ENCODE measurements at regions not wholly inside any gene's neighbourhood (a gene's known extent, or its start where the extent isn't known, plus 50 kb on each side); places are given as distances from the start of the nearest gene placed in this dataset.
A peak's percentile ranks its signal among the peaks of the same experiment; 100 is the strongest.
"Not testable (repeated sequence)": the region's sequence is repeated elsewhere in the genome, so short reads cannot be mapped to it uniquely, and the experiment has no call there.

DNA sequence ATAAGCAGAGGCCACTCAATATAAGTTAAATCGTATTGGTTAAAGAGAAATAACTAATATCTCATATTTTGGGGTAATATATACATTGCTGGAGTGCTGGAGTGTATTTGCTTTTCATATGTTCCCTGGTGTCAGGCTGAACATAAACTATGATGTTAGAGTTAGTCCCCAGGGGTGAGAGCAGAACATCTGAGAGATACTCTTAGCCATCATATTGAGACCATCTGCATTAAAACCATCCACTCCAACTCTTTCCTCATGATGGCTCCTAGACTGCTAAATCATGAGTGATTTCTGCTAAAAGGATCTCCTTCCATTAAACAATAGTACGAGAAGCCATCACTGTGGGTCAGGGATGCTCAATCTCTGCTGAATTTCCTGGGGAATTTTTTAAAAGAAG is 436.2 kb downstream of the DTWD2 start:
- peak; percentile 89 for DNase-seq

DNA sequence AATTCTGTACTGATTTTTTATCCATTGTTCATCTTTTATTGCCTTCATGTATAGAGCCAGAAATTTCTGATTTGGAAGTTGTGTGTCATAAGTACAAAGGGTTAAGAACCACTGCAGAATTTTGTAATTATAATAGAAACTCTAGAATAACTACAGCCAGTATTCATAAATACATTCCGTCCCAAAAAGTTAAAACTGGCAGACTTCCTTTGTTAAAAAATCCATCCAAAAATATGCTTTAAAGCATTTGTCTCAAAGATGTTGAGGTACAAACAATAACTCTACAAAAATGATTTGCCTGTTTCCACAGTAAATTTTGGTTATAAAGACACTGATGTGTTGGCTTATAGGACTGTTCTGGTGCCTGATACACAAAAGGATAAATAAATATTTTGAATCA is 436.6 kb downstream of the DTWD2 start:
- DNase-seq, result peak; percentile 89

DNA sequence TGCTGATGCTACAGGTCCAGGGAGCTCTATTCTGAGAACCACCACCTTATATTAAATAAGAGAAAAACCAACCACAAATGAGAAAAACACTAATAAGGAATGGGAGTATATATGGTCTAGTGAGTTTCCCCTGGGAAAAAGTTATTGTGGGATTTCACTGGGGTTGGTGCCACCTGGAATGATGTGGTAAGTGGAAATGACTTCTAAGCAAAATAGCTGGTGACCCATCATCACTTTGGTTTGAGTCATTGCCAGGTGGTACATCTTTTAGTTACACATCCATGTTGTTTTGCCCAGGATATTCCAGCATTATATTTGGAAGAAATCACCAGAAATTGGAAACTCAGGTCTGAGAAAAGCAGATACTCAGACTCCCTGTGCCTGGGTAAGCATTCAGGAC is 437.3 kb downstream of the DTWD2 start:
- no peak for DNase-seq

DNA sequence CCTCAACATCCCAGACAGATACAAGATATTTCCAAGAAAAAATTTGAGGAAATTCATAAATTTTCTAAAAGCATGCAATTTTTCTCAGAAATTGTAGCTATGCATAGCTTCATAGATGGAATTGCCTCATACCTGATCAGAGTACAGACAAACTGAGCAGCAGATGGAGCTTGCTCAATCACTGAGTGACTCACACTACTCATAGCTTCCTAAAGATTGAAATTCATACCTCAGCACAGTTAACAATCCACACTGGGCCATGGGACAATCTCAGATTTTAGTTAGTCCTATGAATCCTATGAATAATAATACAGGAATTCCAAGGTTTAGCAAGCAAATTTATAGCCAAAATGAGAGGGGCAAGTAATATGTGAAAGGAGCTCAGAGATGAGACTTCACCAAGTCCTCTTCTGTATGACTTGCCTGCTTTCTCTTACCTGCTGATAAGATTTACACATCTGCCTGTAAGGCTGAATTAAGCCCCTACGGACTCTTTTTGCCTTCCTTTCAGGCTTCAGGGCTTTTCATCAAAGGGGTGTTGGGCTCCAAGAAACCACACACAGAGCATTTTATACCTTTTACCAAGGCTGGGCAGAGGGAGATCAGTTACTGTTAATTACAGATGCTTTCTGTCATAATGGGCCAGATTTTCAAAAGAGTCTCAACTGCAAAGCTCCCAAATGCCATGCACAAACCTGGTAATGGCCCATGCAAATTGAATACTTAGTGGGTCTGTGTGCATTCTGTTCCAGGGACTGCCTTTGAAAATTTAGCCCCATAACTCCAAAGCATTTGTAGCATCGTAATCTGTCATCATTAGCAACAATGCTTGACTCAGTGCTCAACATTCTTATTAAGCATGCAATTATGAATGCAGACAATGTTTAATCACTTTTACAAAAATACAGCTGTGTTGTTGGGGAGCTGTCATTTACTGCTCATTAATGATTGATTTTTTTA is 439.3 kb downstream of the DTWD2 start:
- DNase-seq, result no peak

DNA sequence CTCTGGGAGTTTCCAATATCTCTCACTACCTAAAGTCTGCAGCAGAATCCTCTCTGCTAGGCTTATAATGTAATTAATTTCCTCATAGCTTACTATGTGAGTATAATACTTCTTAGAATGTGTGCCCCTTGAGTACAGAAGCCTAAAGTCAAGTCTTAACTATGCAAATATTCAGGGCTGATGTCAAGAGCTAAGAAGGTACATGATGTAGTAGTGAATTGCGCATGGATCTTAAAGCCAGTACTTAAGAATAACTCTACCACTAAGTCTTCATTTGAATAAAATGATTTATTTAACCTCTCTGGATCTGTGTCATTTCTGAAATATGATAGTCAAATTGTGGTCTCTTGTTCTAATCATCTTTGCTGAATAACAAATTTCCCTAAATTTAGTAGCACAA is 442.9 kb downstream of the DTWD2 start:
- DNase-seq, result no peak

DNA sequence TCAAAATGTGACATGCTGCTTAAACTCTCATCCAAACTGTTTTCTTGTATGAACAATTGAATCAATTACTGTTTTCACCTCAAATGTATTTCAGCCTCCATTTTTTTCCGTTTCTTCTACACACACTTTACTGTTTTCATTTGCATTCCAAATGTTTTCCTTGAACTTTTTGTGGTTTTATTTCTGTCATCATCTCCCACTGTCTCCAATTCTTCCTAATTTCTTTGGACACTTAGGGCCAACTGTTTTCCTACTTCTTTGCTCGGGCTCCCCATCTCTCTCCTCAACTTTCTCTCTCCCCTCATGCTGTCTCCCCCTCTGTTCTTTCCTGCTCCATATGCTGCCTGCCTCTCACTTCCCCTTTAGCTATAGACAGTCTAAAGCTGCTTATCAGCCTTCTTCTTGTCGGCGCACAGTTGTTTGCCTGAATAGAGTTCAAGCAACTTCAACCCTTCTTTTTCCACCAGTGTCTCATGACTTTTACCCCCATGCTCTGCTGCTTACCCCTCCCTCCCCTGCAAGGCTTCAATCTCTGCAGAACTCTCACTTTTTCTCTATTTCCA is 443.4 kb downstream of the DTWD2 start:
- DNase-seq, result no peak

DNA sequence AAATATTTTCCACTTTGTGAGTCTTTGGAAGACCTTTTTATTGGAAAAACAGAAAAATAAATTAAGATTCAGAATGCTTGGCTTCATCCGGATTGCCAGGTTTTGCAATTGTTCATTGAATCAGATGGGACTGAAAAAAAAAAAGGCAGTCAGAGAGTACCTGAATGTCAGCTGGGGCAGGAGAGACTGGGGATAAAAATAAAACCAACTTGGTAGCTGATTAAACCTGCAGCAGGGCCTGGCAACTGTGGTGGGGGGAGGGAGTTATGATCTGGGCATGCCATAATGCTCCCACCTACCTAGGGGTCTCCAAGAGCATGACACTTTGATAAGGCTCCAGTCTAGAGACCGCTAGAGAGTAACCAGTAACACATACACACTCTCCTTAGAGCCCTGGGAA is 454.4 kb downstream of the DTWD2 start:
- DNase-seq, result no peak

DNA sequence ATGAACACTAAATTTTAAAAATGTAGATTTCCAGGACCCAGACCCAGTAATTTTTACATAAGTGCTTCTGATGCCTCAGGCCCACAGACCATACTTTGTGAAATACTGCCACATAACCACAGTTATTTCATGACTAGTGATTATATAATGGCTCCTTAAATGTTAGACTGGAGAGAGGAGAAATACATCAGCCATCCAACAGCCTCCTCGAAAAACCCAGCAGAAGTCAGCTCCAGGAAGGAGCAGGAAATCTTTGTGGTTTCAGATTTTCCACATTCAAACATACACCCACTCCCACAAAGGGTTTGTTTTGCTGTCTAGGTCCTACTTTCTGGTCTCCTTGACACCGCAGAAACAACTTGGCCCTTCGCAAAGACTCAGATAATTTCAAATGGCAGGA is 455.2 kb downstream of the DTWD2 start:
- no peak for DNase-seq

DNA sequence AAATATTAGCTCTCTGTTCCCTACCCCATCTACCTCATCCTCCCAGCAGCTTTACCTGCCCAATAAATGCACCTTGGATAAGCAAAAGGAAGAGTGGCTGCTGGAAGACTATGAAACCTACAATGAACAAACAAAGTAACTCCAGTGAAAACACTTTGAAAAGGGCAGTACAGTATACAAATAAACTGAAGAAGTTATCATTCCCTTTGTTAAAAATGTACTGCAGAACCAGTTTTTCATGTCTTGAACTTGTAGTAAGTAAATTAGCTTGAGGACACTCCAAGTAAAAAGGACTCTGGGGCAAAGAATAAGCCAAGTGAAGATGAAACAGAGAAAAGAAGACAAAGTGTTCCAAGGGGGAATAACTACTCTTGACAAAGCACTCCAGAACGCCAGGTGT is 457.1 kb downstream of the DTWD2 start:
- DNase-seq, result no peak

DNA sequence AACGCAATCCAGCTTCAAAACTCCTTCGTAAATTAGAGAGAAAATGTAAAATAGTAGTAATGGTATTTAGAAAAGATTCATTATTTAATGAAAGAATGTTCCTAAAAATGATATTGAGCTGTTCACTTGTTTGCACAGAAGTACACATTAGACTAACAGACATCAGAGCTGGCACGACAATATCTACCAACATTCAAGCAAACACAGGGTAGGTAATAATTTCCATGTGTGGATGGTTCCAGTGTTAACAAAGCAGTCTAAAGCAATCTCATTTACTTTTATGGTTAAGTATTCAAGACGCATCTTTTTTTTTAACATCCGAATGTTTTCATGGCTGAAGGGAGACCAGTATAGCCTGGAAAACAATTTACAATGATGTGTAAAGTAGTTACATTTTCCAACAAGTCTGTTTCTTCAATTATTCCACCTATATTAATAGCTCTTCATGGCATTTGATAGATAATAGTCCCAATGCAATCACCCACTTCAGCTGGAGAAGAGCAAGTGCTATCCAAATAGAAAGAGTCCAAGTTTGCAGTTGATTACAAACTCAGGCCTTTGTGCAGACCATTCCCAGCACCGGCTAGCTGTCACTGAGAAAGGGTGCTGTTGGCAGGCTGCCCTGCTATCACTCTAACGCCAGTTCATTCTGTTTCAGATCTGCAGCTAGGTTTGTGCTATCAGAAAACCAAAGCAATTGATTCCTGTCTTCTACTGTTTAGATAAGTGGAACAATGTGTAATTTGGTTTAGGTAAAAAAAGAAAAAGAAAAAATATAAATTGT is 458.8 kb downstream of the DTWD2 start:
- no peak for DNase-seq

DNA sequence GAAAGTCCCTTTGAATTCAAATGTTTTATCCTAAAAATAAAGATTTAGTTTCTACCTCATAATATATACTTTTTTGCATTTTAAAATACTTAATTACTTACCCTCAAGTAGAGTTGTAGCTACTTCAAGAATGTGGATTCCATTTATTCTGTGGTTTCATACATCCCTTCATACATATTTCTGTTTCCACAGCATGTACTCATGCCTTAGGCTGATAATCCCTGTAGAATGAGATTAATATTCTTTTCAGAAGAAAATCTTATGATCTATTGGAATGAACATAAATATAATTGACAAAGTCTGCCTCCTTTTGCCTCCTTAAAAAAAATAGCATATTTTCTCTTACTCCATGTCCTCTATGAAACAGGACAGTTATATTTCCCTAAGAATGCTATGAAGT is 465.7 kb downstream of the DTWD2 start:
- DNase-seq, result no peak

DNA sequence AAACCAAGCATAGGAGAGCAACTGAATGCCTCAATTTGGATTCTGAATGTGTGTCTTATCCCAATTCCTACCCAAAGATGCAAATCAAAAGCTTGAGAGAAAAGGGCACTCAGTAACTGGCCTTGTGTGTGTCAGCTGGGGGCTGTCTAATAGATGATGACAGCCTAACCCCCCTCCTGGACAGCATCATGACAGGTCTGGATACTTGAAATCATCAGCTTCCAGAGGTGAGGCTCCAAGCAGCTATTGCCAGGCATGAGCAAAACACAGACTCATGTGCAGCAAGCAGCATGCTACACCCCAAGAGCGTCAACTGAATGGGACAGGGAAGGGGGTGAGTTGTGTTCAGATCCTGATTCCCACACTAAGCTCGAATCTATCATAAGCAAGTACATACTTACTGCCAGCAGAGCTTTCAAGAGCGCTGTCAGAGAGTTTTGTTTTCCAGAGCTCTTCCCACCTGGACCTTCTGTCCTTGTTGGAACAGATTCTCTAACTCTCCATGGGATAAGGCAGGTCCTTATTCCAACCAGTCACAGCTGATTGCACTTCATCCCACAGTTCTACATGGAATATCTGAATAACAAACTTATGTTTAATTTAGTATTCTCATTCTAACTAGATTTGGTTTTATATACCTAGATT is 467.5 kb downstream of the DTWD2 start:
- DNase-seq, result no peak

DNA sequence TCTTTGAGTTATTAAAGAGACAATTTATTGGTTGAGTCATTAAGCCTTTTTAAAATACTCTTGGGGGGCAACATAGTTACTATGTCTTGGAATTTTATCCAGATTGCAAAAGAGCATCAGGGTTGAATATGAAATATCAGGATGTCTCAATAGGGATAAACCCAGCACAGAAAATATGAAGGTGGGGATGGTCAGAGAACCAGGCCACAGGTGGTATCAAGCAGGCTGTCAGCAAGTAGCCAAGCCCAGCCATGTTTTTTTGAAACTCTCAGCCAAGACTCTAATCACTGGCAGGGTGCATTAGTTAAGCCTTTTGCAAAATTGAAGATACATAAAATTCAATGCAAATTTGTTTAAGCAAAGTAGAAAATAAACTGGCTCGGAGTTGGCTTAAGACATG is 468.9 kb downstream of the DTWD2 start:
- DNase-seq, result no peak

DNA sequence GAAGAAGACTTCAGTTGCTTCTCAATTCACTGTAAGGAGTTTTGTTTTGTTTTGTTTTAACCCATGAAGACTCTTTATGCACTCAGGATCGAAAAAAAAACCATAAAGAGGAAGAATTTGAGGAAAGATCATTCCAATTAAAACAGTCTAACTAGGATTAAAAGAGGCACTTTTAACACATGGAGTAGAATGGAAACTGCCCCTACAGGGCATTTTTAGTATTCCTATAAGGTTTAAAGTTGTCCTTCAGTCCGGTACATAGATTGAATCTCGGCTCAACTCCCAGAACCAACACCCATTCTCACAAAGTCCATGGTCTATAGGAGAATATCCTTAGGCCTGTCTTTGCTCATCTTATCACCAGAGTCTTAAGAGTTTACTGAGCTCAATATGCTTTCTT is 469.6 kb downstream of the DTWD2 start:
- no peak for DNase-seq

DNA sequence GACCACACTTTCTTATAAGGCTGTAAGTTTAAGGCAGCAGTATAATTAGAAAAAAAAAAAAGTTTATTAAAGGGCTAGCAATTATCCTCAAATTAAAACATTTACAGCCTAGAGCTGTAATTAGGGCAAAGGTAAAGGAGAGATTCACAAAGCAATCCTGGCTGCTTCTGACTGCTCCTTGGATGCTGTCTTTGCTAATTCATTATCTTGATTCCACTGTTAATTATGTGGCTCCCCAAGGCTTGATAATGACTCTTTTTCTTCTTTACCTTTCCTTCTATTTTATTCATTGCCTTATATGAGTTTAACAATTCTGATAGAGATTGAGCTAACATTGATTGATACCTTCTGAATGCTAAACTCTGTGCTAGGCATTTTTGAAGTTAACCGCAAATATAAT is 476.5 kb downstream of the DTWD2 start:
- DNase-seq, result no peak

DNA sequence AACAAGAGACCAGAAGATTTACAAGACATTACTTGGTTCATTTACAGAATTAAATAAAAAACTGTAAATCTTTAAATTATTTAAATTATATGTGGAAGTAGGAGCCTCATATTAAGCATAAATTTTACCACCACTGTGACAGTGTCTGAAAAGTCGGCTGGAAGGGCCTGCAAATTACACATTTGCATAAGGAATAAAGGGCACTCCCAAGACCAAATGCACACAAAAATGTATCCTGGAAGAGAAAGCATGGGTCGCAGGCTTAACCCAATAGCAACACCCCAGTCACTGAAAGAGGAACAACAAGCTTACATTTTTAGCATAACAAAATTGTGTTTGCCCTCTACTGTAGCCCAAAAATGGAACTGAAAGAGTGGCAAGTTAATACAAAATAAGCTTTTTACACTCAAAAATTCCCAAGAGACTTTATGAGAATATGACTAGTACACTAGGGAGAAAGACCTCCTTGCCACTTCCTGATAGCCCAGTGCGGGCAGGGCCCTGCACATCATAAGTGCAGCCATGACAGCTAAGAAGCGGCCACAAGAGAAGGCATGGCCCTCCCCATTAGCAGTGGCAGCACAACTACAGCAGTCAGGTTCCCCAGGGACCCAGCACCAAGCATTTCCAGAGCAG is 482.0 kb downstream of the DTWD2 start:
- no peak for DNase-seq

DNA sequence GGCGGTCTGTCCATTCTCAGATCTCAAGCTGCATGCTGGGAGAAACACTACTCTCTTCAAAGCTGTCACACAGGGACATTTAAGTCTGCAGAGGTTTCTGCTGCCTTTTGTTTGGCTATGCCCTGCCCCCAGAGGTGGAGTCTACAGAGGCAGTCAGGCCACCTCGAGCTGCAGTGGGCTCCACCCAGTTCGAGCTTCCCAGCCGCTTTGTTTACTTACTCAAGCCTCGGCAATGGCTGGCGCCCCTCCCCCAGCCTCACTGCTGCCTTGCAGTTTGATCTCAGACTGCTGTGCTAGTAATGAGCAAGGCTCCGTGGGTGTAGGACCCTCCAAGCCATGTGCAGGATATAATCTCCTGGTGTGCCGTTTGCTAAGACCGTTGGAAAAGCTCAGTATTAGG is 486.1 kb downstream of the DTWD2 start:
- not testable (repeated sequence) for DNase-seq

DNA sequence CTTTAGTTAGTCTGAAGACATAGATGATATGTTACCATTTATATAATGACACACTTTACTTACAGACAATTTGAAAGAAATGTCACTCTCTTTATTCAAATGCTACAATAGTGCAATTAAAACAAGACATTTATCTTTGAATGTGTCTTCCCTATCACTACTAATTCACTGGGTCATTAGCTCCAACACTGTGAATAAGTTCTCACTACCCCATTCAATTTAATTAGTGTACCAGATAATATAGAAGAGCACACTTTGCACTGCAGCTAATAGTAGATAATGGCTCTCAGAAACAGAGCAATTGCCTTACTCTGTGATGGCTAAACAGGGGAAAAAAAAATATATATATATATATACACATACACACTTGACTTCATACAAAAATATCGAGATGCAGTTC is 497.0 kb downstream of the DTWD2 start:
- DNase-seq, result no peak

DNA sequence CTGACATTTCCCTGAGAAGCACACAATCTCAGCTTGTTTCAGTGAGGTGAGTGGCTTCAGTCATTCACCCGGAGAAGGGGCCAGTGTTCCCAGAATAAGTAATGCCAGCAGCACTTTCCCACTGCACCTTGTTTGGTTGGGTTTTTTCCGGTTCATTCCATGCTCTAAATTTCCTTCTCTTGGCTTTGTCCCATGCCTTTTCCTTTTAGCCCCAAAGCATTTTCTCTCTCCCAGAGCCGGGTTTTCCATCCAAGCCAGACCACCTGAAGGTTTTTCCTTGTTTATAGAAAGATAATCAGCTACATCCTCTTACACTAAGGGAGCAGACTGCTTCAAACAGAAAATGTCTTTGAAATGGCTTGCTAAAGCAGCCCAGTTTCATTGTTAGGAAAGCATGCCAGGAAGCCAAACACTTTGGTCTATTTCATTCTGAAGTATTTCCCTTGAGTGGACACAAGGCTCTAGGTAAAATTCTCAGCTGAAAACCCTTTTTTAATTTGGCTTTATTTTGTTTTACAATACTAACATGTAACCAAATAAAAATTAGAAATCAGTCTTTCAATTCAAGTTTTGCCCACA is 501.6 kb downstream of the DTWD2 start:
- no peak for DNase-seq

DNA sequence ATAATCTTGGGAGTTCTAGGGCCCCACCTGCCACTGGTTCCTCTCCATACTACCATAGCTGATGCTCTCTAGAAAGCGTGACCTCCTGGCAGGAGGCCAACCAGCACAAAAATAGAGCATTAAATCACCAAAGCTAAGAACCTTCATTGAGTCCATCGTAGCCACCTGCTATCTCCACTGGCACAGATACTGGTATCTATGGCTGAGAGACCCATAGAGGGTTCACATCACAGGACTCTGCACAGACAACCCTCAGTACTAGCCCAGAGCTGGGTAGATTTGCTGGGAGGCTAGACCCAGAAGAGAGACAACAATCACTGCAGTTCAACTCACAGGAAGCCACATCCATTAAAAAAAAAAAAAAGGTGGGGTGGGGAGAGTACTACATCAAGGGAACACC is 509.1 kb downstream of the DTWD2 start:
- no peak for DNase-seq

DNA sequence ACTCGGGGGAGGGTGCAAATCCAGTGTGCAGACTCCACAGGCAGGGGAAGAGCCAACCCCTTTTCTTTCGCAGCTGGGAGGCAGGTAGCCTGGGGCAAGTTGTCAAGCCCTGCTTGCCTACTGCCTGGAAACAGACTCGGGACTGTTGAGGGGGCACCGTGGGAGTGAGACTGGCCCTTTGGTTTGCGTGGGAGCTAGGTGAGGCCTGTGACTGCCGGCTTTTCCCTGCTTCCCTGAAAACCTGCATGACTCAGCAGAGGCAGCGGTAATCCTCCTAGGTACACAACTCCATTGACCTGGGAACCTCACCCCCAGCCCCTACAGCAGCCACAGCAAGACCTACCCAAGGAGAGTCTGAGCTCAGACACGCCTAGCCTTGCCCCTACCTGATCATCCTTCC is 509.5 kb downstream of the DTWD2 start:
- DNase-seq, result no peak

DNA sequence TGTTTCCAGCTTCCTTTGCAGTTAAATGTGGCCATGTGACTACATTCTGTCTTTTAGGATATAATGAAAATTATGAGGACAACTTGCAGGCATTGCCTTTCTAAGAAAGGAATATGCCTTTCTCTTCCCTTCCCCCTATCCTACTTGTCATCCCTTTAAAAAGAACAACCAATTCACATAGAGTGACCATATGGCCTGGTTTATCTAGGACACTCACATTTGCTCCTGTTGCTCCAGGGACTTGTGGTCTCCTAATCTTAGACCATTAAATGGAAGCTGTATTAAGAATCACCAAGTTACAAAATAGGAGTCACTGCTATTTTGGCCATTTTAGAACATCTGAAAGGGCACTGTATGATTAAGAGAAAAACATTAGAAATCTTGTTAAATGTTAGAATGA is 520.3 kb downstream of the DTWD2 start:
- no peak for DNase-seq

Data from skin of body (tissue), 1 donor.